Activated T-cell treated with anti-CD3 and anti-CD28 coated beads, Interleukin-2, amount 50 U/mL, for 24 hours (primary cell): ENCODE measurements at regions not wholly inside any gene's neighbourhood (a gene's known extent, or its start where the extent isn't known, plus 50 kb on each side); places are given as distances from the start of the nearest gene placed in this dataset.
"Not testable (repeated sequence)": the region's sequence is repeated elsewhere in the genome, so short reads cannot be mapped to it uniquely, and the experiment has no call there.

Source experiments
- DNase-seq: peaks from one replicate; pipeline ENCODE4 v3.0.0-alpha.2; 2020
- H3K27ac Mint-ChIP-seq: 2 replicates; pipeline ENCODE4 v1.8.0; 2020; ENCODE audit warnings: mild to moderate bottlenecking, mixed read lengths
- H3K27me3 Mint-ChIP-seq: 2 replicates; pipeline ENCODE4 v1.8.0; 2020; ENCODE audit warnings: mixed read lengths
- H3K36me3 Mint-ChIP-seq: 2 replicates; pipeline ENCODE4 v1.8.0; 2020; ENCODE audit warnings: low read depth, mixed read lengths
- H3K4me1 Mint-ChIP-seq: 2 replicates; pipeline ENCODE4 v1.8.0; 2020; ENCODE audit warnings: low read depth, mixed read lengths
- H3K4me3 Mint-ChIP-seq: 2 replicates; pipeline ENCODE4 v1.8.0; 2020; ENCODE audit warnings: mild to moderate bottlenecking, moderate library complexity, mixed read lengths
- H3K9me3 Mint-ChIP-seq: 2 replicates; pipeline ENCODE4 v1.8.0; 2020; ENCODE audit warnings: mixed read lengths

DNA sequence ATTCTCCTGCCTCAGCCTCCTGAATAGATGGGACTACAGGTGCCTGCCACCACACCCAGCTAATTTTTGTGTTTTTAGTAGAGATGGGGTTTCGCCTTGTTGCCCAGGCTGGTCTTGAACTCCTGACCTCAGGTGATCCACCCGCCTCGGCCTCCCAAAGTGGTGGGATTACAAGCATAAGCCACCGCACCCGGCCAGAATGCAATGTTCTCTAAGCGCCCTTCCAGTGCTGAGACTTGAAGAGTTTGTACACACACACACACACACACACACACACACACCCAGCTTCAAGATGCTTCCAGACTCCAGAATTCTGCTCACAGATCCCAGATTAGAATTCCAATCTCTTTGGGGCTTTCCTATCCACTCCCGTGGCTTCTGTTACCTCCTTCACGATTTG, 227.1 kb downstream of the FOXD2 start:
- H3K4me3 Mint-ChIP-seq, H3K9me3 Mint-ChIP-seq, H3K36me3 Mint-ChIP-seq, H3K4me1 Mint-ChIP-seq, H3K27ac Mint-ChIP-seq, DNase-seq, H3K27me3 Mint-ChIP-seq: not testable (repeated sequence)

DNA sequence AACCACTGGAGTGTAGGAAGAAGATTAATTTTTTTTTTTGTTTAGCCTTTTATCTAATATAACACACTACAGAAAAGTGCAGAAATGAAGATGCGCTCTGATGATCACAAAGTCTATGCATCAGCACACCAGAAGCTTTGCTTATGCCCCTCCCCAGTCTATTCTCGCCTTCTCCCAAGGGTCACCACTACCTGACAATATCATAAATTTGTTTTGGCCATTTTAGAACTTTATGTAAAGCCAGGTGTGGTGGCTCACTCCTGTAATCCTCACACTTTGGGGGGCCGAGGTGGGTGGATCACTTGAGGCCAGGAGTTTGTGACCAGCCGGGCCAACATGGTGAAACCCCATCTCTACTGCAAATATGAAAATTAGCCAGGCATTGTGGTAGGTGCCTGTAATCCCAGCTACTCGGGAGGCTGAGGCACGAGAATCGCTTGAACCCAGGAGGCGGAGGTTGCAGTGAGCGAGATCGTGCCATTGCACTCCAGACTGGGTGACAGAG, 231.3 kb downstream of the FOXD2 start:
- no peak for DNase-seq
- H3K4me3 Mint-ChIP-seq = no peak overlapping the region
- peaks cover 6% of the 10 kb centered on the region for H3K9me3 Mint-ChIP-seq
- H3K27me3 Mint-ChIP-seq = peaks cover 15% of the 10 kb centered on the region
- no peaks in the 10 kb centered on the region for H3K4me1 Mint-ChIP-seq
- no peaks in the 10 kb centered on the region for H3K36me3 Mint-ChIP-seq
- H3K27ac Mint-ChIP-seq = no peak overlapping the region

DNA sequence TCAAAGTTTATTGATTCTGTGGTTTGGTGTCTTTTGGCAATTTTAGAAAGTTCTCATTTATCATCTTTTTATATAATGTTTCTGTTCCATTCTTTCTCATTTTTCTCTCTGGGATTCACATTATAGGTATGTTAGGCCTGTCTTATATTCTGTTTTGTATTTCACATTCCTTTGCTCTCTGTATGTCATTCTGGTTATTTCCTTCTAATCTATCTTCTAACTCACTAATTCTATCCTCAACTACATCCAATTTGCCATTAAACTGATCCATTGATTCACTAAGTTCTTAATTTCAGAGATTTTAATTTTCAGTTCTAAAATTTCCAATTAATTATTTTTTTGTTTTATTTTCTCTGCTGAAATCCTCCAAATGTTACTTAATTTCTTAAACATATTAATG, 234.8 kb downstream of the FOXD2 start:
- peaks cover 18% of the 10 kb centered on the region for H3K27me3 Mint-ChIP-seq
- peaks cover 6% of the 10 kb centered on the region for H3K9me3 Mint-ChIP-seq
- no peak overlapping the region for H3K27ac Mint-ChIP-seq
- no peaks in the 10 kb centered on the region for H3K36me3 Mint-ChIP-seq
- H3K4me3 Mint-ChIP-seq = no peak overlapping the region
- H3K4me1 Mint-ChIP-seq = no peaks in the 10 kb centered on the region
- no peak for DNase-seq

DNA sequence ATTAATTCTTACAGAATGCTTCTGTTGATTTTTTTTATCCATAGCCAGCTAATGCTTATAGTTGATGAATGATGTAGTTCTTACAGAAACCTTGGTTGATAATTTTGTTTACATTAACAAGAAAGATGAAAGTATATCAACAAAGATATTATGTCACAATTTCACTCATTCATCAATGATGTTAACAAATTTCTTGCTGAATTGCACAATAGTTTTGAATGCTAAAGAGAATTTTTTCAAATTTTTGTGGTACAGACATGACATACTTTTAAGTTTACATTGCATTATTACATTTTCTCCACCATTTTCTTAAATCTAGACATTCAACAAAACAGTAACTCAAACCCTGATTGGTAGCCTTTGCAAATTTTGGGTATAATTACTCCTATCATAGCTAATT, 236.3 kb downstream of the FOXD2 start:
- peaks cover 6% of the 10 kb centered on the region for H3K9me3 Mint-ChIP-seq
- DNase-seq = no peak
- peaks cover 19% of the 10 kb centered on the region for H3K27me3 Mint-ChIP-seq
- H3K4me3 Mint-ChIP-seq = no peak overlapping the region
- H3K4me1 Mint-ChIP-seq = no peaks in the 10 kb centered on the region
- H3K27ac Mint-ChIP-seq = no peak overlapping the region
- no peaks in the 10 kb centered on the region for H3K36me3 Mint-ChIP-seq

DNA sequence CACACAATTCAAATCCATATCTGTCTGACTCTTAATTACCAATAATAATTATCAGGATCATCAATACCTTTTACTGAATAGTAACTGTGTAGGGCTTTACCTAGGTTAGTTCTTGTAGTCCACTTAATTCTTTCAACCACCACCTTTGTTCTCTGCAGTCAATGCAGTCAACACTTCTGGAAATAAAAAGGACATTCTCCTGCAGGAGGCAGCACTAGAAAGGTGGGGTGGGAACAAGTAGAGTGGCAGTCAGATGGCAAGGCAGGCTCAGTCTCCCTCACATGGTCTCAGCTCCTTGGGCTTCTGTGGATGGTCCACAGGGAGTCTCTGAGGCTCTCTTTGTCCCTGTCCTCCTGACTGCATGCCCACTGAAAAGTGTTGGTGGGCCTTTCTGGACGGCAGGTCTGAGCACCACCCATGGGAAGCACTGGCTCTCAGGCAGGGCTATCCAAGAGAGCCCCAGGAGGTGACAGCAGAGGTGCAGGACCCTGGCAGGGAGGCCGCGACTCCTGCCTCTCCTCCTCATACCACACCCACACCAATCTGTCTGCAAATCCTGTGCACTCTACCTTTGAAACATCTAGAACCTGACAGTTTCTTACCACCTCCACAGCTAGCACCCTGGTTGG, 237.3 kb downstream of the FOXD2 start:
- Mint-ChIP-seq H3K36me3 (no peaks in the 10 kb centered on the region), H3K4me3 (no peak overlapping the region), H3K27ac (no peak overlapping the region), H3K9me3 (peaks cover 6% of the 10 kb centered on the region), H3K4me1 (no peaks in the 10 kb centered on the region), H3K27me3 (peaks cover 19% of the 10 kb centered on the region)
- no peak for DNase-seq

DNA sequence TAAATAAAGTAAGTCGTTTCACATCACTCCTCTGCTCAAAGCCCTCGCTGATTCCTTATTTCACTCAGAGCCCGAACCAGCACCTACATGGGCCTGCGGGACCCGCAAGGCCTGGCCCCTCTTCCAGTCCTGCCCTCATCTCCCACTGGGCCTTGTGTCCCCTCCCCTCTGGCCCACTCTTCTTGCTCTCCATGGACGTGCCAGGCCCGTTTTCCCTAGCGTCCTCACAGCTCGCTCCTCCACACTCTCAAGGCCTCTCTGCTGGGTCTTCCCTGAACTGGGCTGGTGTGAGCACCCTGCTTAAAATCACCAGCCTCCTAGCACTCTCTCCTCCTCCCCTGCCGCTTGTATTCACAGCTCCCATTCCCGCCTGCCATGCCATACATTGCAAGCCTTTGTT, 237.9 kb downstream of the FOXD2 start:
- Mint-ChIP-seq H3K9me3 (peaks cover 6% of the 10 kb centered on the region), H3K36me3 (no peaks in the 10 kb centered on the region), H3K4me1 (no peaks in the 10 kb centered on the region), H3K4me3 (no peak overlapping the region), H3K27ac (no peak overlapping the region), H3K27me3 (peaks cover 15% of the 10 kb centered on the region)
- no peak for DNase-seq

DNA sequence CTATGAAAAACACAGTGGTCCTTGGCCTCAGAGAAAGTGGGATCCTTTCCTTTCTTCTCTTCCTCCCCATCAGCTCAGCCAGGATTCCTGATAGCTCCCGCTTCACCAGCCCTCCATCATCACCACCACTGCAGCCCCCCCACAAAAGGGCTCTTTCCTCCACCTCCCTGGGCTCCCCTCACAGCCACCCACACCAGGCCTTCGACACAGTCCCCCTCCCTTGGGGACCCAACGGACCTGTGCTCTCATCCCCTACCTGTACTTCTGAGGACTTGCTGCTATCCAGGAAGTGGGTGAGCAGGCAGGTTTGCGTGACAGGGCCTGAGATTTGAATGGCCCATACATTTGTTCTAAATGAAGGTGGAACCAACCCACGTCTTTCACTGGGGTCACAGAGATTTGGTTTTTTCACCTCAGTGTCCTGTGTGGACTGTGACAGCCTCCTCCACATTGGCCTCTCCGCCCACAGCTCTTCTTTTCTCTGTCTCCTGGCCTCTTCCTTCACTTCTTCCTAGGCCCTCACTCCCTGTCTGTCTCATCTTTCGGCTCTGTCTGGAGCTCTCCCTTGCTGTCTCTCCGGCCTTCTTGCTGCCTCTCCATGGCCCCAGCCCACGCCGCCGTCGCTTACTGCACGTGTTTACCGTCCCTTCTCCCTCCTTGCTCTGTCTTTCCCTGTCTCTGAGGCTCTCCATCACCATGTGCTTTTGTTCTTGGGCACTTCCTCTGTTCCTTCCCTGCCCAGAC, 238.6 kb downstream of the FOXD2 start:
- H3K9me3 Mint-ChIP-seq = peaks cover 6% of the 10 kb centered on the region
- no peak overlapping the region for H3K4me3 Mint-ChIP-seq
- H3K27me3 Mint-ChIP-seq = peaks cover 12% of the 10 kb centered on the region
- H3K36me3 Mint-ChIP-seq = no peaks in the 10 kb centered on the region
- DNase-seq = no peak
- no peak overlapping the region for H3K27ac Mint-ChIP-seq
- no peaks in the 10 kb centered on the region for H3K4me1 Mint-ChIP-seq

DNA sequence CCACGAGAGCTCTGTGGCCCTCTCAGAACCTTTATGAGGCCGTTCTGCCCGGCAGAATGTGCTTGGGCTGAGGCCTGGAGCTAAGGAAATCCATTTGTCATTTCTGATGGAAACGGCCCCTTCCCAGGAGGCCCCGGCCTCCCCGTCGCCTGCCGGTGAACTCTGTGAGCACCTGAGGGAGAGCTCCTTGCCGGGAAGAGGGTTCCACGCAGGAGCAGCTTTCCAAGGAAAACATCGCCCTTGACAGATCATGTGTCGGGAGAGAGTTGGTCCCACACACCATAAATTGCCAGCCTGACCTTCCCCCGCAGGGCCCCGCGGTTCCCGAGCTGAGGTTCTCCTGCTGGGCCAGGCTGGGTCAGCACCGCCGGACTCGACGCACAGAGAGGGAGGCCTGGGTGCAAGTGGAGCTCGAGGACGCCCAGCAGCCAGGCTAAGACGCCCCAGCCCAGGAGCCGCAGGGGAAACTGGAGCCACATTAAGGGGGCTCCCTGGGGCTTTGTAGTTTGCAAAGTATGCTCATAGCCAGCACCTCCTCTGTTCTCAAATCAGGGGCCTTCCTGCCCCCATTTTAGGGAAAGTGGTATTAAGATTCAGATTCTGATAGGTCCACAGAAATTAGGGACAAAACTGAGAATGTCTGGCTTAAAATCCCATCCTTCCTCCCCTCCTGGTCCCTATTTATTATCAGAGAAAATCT, 239.5 kb downstream of the FOXD2 start:
- peaks cover 4% of the 10 kb centered on the region for H3K9me3 Mint-ChIP-seq
- H3K36me3 Mint-ChIP-seq = no peaks in the 10 kb centered on the region
- peaks cover 17% of the 10 kb centered on the region for H3K27me3 Mint-ChIP-seq
- no peaks in the 10 kb centered on the region for H3K4me1 Mint-ChIP-seq
- no peak for DNase-seq
- no peak overlapping the region for H3K27ac Mint-ChIP-seq
- no peak overlapping the region for H3K4me3 Mint-ChIP-seq

DNA sequence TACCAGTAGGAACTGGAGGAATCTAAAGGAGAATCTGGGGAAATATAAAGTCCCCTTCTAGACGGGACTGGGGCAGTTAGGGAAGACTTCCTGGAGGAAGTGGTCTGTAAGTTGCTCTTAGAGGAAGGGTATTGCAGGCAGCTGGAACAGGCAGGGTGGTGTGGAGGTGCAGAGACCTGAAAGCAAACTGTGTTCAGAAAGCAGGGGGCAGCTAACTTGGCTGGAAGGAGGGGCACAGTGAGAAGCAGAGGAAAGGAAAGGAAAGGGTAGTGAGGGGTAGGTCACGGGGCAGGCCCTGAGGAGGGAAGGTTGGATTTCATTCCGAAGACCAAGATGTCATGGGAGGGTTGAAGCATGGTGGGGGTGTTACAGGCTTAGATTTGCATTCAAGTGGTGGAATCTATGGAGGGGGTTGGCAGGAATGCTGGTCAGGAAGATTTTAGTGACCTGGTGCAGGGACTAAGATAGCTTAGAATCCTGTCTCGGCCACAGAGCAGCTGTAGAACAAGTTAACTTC, 240.7 kb downstream of the FOXD2 start:
- no peak overlapping the region for H3K27ac Mint-ChIP-seq
- no peak overlapping the region for H3K4me3 Mint-ChIP-seq
- peaks cover 14% of the 10 kb centered on the region for H3K27me3 Mint-ChIP-seq
- no peaks in the 10 kb centered on the region for H3K4me1 Mint-ChIP-seq
- no peak for DNase-seq
- no peaks in the 10 kb centered on the region for H3K36me3 Mint-ChIP-seq
- no peaks in the 10 kb centered on the region for H3K9me3 Mint-ChIP-seq

DNA sequence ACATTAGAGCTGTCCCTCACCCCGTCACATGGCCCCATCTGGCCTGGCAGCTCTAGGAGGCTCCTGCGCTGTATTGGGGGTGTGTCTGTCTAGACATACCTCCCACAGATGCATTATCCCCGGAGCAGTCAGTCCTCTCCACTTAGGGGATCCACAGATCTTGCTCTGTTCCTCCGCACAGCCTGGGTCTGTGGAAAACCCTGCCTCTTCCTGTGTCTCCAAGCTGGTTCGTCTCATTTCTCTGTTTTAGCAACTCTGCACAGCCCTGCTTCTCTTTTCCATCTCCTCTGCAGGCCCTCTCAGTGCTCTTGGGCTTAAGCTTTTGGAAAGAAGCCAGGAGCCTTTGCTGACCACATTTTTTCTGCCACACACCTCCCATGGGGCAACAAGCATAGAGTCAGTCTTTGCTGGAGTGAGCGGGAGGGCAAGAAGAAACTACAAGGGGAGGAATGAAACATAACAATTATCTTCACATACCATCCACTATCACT, 241.5 kb downstream of the FOXD2 start:
- H3K36me3 Mint-ChIP-seq = no peaks in the 10 kb centered on the region
- DNase-seq = no peak
- H3K9me3 Mint-ChIP-seq = no peaks in the 10 kb centered on the region
- no peaks in the 10 kb centered on the region for H3K4me1 Mint-ChIP-seq
- H3K27ac Mint-ChIP-seq = no peak overlapping the region
- H3K27me3 Mint-ChIP-seq = peaks cover 14% of the 10 kb centered on the region
- no peak overlapping the region for H3K4me3 Mint-ChIP-seq

DNA sequence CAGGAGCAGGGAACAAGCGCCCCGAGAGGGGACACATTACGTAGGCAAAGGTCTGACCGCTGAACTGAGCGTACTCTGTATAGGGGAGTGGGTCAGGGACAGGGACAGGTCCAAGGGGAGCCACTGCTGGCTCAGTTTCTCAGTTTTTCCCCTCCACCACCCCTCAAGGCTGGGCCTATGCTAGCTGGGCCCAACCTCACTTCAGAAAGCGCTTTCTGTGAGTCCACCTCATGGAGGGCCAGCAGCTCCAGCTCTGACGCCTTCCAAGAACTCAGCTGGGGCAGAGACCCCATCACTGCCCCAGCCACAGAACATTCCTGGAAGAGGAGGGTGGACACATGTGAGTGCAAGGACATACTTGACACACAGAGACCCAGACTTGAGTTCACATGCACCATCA, 242.0 kb downstream of the FOXD2 start:
- no peak overlapping the region for H3K27ac Mint-ChIP-seq
- no peak for DNase-seq
- H3K9me3 Mint-ChIP-seq = no peaks in the 10 kb centered on the region
- H3K4me1 Mint-ChIP-seq = no peaks in the 10 kb centered on the region
- no peaks in the 10 kb centered on the region for H3K36me3 Mint-ChIP-seq
- no peak overlapping the region for H3K4me3 Mint-ChIP-seq
- peaks cover 14% of the 10 kb centered on the region for H3K27me3 Mint-ChIP-seq

DNA sequence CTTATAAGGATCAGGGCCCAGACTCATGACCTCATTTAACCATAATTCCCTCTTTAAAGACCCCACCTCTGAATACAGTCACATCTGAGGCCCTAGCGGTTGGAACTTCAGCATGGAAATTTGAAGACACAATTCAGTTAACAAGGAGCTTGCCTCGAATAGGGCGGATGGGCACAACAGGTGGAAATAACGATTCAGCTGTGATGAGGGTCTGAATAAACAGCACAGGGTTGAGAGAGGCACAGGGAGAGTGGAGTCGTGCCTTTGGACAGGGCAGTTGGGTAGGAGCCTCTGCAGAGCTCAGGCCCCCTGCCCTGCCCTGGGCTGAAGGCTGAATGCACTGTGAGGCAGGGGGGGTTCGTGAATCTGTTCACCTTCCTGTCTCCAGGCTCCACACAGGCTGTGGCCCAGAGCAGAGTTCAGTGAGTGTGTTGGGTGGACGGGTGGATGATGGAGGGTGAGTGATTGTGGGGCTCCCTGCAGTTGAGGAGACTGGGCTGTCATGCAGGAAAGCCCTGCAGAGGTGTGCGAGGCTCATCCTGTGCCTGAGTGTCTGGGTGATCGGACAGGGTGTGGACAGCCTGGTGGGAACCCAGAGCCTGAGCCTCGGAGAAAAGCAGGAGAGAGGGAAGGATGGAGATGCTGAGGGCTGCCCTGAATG, 243.1 kb downstream of the FOXD2 start:
- Mint-ChIP-seq H3K4me3 (no peak overlapping the region), H3K27ac (no peak overlapping the region), H3K4me1 (no peaks in the 10 kb centered on the region), H3K9me3 (no peaks in the 10 kb centered on the region), H3K27me3 (peaks cover 11% of the 10 kb centered on the region), H3K36me3 (no peaks in the 10 kb centered on the region)
- DNase-seq = no peak

DNA sequence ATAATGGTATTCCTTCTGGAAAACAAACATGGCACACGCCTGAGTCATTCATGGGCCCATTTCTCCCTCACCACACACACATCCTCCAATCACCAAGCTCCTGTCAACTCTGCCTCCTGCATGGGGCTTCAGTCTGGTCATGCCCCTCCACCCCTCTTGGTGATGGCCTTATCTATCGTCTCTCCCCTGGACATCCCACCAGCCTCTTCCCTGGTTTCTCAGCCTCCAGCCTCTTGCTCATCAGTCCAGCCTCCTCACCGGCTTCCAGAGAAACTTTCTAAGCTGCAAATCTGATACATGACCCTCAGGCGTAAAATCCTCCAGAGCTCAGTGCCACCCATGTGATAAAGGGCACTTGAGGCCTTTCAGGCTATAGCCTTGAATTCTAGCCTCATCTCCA, 243.9 kb downstream of the FOXD2 start:
- H3K27ac Mint-ChIP-seq = no peak overlapping the region

DNA sequence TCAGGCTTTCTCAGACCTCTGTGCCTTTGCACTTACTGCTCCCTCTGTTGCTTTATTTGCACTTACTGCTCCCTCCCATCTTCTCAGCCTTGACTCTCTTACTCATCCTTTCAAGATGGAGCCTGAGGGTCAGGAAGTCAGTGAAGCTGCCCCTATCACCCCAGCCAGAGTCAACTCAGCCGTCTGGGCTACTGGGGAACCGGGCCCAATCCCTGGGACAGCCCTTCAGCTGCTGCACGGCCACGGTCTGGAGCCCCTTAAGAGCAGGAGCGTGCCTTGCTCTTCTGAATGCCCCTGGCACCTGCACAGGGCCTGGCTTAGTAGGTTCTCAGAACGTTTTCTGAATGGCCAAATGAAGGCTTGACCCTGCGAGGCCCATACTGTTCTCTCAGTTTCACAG, 244.4 kb downstream of the FOXD2 start:
- H3K27me3 Mint-ChIP-seq = peaks cover 15% of the 10 kb centered on the region

More for the DNA sequence above, 243.9 kb downstream of the FOXD2 start:
- no peak for DNase-seq
- no peaks in the 10 kb centered on the region for H3K36me3 Mint-ChIP-seq
- no peaks in the 10 kb centered on the region for H3K4me1 Mint-ChIP-seq
- H3K4me3 Mint-ChIP-seq = no peak overlapping the region
- H3K9me3 Mint-ChIP-seq = no peaks in the 10 kb centered on the region
- H3K27me3 Mint-ChIP-seq = peaks cover 11% of the 10 kb centered on the region

More for the DNA sequence above, 244.4 kb downstream of the FOXD2 start:
- Mint-ChIP-seq H3K4me3 (no peak overlapping the region), H3K9me3 (no peaks in the 10 kb centered on the region), H3K4me1 (no peaks in the 10 kb centered on the region), H3K27ac (no peak overlapping the region), H3K36me3 (no peaks in the 10 kb centered on the region)
- no peak for DNase-seq
